ENCODE measurements at regions not wholly inside any gene's neighbourhood (a gene's known extent, or its start where the extent isn't known, plus 50 kb on each side); places are given as distances from the start of the nearest gene placed in this dataset.

DNA sequence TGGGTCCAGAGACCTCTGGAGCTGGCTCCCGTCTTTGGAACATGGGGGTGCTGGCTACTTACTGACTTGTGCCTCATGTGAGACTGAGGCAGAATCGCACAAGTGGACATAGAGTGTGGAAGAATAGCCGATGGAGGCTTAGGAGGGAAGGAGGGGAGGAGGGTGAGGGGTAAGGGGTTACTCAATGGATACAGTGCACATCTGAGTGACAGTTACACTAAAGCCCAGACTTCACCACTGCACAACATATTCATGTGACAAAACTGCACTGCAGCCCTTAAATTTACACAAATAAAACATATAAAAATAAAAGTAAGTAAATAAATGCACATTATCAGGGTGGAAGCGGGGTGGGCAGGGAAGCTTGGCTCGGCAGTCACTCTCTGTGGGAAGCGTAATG, 197.7 kb upstream of the RAB4A start:
- DNase-seq = no peak
- H3K27me3 ChIP-seq = no peaks in the 10 kb centered on the region
- TF ChIP-seq, protein P1, sequence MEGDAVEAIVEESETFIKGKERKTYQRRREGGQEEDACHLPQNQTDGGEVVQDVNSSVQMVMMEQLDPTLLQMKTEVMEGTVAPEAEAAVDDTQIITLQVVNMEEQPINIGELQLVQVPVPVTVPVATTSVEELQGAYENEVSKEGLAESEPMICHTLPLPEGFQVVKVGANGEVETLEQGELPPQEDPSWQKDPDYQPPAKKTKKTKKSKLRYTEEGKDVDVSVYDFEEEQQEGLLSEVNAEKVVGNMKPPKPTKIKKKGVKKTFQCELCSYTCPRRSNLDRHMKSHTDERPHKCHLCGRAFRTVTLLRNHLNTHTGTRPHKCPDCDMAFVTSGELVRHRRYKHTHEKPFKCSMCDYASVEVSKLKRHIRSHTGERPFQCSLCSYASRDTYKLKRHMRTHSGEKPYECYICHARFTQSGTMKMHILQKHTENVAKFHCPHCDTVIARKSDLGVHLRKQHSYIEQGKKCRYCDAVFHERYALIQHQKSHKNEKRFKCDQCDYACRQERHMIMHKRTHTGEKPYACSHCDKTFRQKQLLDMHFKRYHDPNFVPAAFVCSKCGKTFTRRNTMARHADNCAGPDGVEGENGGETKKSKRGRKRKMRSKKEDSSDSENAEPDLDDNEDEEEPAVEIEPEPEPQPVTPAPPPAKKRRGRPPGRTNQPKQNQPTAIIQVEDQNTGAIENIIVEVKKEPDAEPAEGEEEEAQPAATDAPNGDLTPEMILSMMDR (IDR thresholded peaks at IDR 0.05) = no peak
- no peak for TF ChIP-seq POLR2A (IDR thresholded peaks at IDR 0.05)
- no peak overlapping the region for H3K4me3 ChIP-seq
- H3K4me1 ChIP-seq = peaks cover 0 to 3% (median 0%) of the 10 kb centered on the region in 4 donors
- no peaks in the 10 kb centered on the region for H3K36me3 ChIP-seq
- no peak overlapping the region for H3K27ac ChIP-seq
- no peaks in the 10 kb centered on the region for H3K9me3 ChIP-seq

DNA sequence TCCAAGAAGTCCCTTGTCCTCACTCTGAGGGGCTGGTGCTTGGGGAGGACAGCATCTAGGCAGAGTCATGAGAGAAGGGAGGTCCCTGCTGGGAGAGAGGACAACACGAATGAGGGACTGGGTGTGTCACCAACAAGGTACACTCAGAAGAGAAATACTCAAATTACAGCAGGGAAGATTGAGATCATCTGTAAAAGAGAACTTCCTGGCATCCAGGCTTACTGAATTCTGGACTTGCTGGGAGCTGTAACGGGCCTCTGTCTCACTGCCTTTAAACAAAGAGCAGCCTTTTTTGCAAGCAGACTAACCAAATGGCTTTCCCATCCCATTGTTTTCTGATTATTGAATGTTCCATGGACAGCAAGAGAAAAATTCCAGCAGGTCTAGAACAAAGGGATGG, 195.7 kb upstream of the RAB4A start:
- DNase-seq = no peak
- no peaks in the 10 kb centered on the region for H3K9me3 ChIP-seq
- no peak overlapping the region for H3K27ac ChIP-seq
- TF ChIP-seq, protein P1 (IDR thresholded peaks at IDR 0.05) = no peak
- TF ChIP-seq POLR2A (IDR thresholded peaks at IDR 0.05) = no peak
- no peaks in the 10 kb centered on the region for H3K4me1 ChIP-seq
- no peaks in the 10 kb centered on the region for H3K36me3 ChIP-seq
- H3K4me3 ChIP-seq = no peak overlapping the region
- H3K27me3 ChIP-seq = no peaks in the 10 kb centered on the region

DNA sequence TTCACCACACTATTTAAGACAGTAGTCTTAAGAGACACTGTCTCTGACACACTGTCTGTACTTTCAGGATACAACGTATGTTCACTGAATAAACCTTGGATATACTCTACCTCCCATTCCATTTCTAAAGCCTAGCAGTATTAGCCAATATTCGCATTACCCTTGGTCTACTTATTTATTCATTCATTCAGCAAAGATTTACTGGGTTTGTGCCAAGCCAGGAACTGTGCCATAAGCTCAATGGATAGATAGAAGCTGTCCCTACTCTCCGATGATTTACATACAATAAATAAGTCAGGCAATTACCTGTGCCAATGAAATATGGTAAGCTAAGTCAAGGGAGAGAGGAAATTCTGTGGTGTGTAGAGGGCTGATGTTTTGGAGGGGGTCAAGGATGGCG, 195.2 kb upstream of the RAB4A start:
- Histone ChIP-seq H3K4me1 (no peaks in the 10 kb centered on the region), H3K27me3 (no peaks in the 10 kb centered on the region), H3K27ac (no peak overlapping the region), H3K36me3 (no peaks in the 10 kb centered on the region), H3K4me3 (no peak overlapping the region), H3K9me3 (no peaks in the 10 kb centered on the region)
- TF ChIP-seq POLR2A (IDR thresholded peaks at IDR 0.05) = no peak
- TF ChIP-seq, protein P1 (IDR thresholded peaks at IDR 0.05) = no peak
- DNase-seq = no peak

DNA sequence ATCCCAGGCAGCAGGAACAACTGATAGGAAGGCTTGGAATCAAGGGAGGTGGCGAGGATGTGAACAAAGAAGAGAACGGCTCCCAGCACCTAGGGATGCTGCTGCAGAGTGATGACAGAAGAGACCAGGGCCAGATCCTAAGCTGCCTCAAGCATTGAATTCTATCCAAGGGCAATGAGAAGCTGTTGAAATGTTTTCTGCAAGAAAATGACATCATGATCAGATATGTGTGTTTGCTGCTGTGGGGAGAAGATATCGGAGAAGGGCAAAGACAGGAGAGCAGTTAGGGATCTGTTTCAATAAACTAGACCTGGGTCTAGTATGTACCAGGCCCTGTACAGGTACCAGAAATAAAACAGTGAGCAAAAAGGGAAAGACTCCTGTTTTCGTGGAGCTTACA, 194.7 kb upstream of the RAB4A start:
- no peak overlapping the region for H3K4me3 ChIP-seq
- DNase-seq = no peak
- H3K27me3 ChIP-seq = no peaks in the 10 kb centered on the region
- TF ChIP-seq, protein P1 (IDR thresholded peaks at IDR 0.05) = no peak
- no peak for TF ChIP-seq POLR2A (IDR thresholded peaks at IDR 0.05)
- no peaks in the 10 kb centered on the region for H3K4me1 ChIP-seq
- H3K9me3 ChIP-seq = no peaks in the 10 kb centered on the region
- H3K36me3 ChIP-seq = no peaks in the 10 kb centered on the region
- H3K27ac ChIP-seq = no peak overlapping the region

DNA sequence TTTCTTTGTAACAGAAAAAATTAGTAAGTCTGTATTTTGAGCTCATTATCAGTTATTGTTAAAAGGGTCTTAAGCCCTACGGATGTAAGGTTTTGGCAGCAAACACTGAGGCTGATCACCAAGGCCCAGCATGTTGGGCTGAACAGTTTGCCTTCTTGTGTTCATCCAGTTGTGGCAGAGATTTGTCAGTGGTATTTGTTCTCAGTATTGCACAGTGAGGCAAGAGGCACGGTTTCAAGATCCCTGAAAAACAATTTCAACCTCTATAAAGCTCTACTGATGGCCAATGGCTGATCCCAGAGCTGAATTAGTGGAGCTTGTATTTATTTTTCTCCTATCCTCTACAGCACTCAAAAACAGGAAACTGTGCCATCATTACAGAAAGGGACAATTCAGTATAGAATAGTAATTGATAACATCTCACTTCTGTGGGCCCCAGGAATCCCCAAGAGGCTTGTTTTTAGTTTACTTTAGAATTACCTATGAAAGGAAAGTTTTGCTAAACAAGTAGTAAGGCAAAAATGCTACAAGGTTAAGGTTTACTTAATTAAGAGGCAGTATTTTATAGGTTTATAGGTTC, 191.8 kb upstream of the RAB4A start:
- H3K9me3 ChIP-seq = peaks cover 0 to 15% (median 0%) of the 10 kb centered on the region in 4 donors
- no peak for TF ChIP-seq POLR2A (IDR thresholded peaks at IDR 0.05)
- TF ChIP-seq, protein P1 (IDR thresholded peaks at IDR 0.05) = no peak
- no peaks in the 10 kb centered on the region for H3K36me3 ChIP-seq
- H3K4me3 ChIP-seq = no peak overlapping the region
- no peaks in the 10 kb centered on the region for H3K4me1 ChIP-seq
- DNase-seq = no peak
- H3K27me3 ChIP-seq = no peaks in the 10 kb centered on the region
- no peak overlapping the region for H3K27ac ChIP-seq

DNA sequence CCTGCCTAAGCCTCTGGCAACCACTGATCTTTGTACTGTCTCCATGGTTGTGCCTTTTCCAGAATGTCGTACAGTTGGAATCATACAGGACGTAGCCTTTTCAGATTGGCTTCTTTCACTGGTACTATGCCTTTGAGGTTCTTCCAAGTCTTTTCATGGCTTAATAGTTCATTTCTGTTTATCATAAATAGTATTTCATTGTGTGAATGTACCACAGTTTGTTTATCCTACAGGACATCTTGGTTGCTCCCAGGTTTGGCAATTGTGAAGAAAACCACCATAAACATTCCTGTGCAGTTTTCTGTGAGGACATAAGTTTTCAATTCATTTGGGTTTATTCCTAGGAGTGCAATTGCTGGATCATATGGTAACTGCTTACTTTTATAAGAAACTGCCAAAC, 190.6 kb upstream of the RAB4A start:
- DNase-seq = no peak
- no peak overlapping the region for H3K27ac ChIP-seq
- no peaks in the 10 kb centered on the region for H3K27me3 ChIP-seq
- no peak overlapping the region for H3K4me3 ChIP-seq
- peaks cover 0 to 15% (median 0%) of the 10 kb centered on the region in 4 donors for H3K9me3 ChIP-seq
- no peaks in the 10 kb centered on the region for H3K4me1 ChIP-seq
- no peaks in the 10 kb centered on the region for H3K36me3 ChIP-seq
- TF ChIP-seq POLR2A (IDR thresholded peaks at IDR 0.05) = no peak

All from Peyer's patch (tissue), 4 donors.